NOMO-1 treated with DMSO at 0.1 percent for 48 hours (cell line): ENCODE measurements at regions not wholly inside any gene's neighbourhood (a gene's known extent, or its start where the extent isn't known, plus 50 kb on each side); places are given as distances from the start of the nearest gene placed in this dataset.
"Not testable (repeated sequence)": the region's sequence is repeated elsewhere in the genome, so short reads cannot be mapped to it uniquely, and the experiment has no call there.

ENCODE experiments used
- DNase-seq: peaks from one replicate; lab custom pipeline; 2025; ENCODE audit not compliant: unreplicated experiment; lab: John Stamatoyannopoulos, UW

GRCh38 chr2:104975851-104976250 lies 62.0 kb upstream of the MRPS9 start:
- DNase-seq, result no peak

- DNase-seq, result peak; percentile 69
These were observed 61.2 kb upstream of the MRPS9 start for GRCh38 chr2:104976603-104977120.

- DNase-seq, result no peak
These were observed 59.9 kb upstream of the MRPS9 start for GRCh38 chr2:104977958-104978357.

DNA sequence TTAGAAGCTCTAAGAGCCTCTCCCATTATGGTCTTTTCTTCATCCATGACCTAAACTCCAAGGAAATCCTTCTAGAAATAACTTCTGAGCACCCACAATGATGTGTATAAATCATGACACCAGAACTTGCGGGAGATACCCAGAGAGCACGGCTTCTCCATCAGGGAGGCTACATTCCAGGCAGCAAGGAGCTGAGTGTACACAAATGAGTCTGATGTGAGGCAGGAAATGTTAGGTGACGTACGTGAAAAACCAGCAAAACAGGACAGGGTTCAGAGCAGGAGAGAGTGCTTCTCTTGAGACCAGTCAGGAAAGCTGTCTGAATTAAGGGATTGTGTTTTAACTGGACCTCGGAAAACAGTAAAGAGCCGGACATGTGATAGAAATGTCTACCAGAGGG lies 58.1 kb upstream of the MRPS9 start:
- DNase-seq, result not testable (repeated sequence)

GRCh38 chr2:104982111-104982510 lies 55.8 kb upstream of the MRPS9 start:
- DNase-seq, result no peak
